H1 (cell line): ENCODE measurements at regions not wholly inside any gene's neighbourhood (a gene's known extent, or its start where the extent isn't known, plus 50 kb on each side); places are given as distances from the start of the nearest gene placed in this dataset.

Experiments used
- CTCF ChIA-PET: fragments of 300-600 bp; sonication (Branson Sonifier 250); formaldehyde crosslinking; loops from one replicate; lab custom pipeline; 2021; ENCODE audit not compliant: partially characterized antibody; lab: Charles Lee
- POLR2A ChIA-PET: fragments of 300-600 bp; sonication (Branson Sonifier 250); formaldehyde crosslinking; loops from one replicate; lab custom pipeline; 2021; ENCODE audit warnings: inconsistent platforms; ENCODE audit not compliant: partially characterized antibody; lab: Charles Lee
- DNase-seq, 2 experiments: peaks; one replicate each; pipeline versions ENCODE4 v3.0.0 to v3.0.0-alpha.2; 2010 to 2022; ENCODE audit warnings: low spot score in 2 of 2, low read depth in 1 of 2, mixed read lengths in 1 of 2
- FAIRE-seq: peaks from 2 replicates; lab custom pipeline; 2011; peaks lifted over from hg19 to GRCh38; lab: Jason Lieb, UNC
- H2AFZ ChIP-seq: 2 replicates; pipeline ENCODE4 v1.8.1; 2012; ENCODE audit warnings: low read length, inconsistent platforms
- H2AK5ac ChIP-seq: 2 replicates; pipeline ENCODE4 v1.6.1; 2013; ENCODE audit warnings: low read depth, low read length
- H2BK120ac ChIP-seq: replicated peaks from 2 replicates; pipeline ENCODE3; 2013; ENCODE audit warnings: low read depth, low read length, inconsistent platforms
- H2BK12ac ChIP-seq: 2 replicates; pipeline ENCODE4 v1.6.1; 2013; ENCODE audit warnings: low read depth, low read length
- H2BK15ac ChIP-seq: 2 replicates; pipeline ENCODE4 v1.6.1; 2013; ENCODE audit warnings: low read length
- H2BK20ac ChIP-seq: 2 replicates; pipeline ENCODE4 v1.6.1; 2013; ENCODE audit warnings: low read length
- H2BK5ac ChIP-seq: 2 replicates; pipeline ENCODE4 v1.6.1; 2013; ENCODE audit warnings: low read depth, low read length
- H3K14ac ChIP-seq: 2 replicates; pipeline ENCODE4 v1.6.1; 2013; ENCODE audit warnings: inconsistent platforms; ENCODE audit not compliant: insufficient read length
- H3K18ac ChIP-seq: 2 replicates; pipeline ENCODE4 v1.6.1; 2013; ENCODE audit warnings: low read length; ENCODE audit errors: extremely low read depth
- H3K23ac ChIP-seq: 2 replicates; pipeline ENCODE4 v1.6.1; 2013; ENCODE audit warnings: inconsistent platforms; ENCODE audit not compliant: insufficient read length
- H3K23me2 ChIP-seq: 2 replicates; pipeline ENCODE4 v1.6.1; 2013; ENCODE audit warnings: low read depth, low read length
- H3K27ac ChIP-seq: 2 replicates; pipeline ENCODE4 v1.6.1; 2011; ENCODE audit warnings: low read depth, low read length, inconsistent platforms
- H3K27me3 ChIP-seq, 4 experiments: replicated peaks in 1 of 4; 1 replicate in 1 of 4; 2 replicates in 3 of 4; pipeline versions ENCODE4 v1.6.1 to v1.8.1; 2011 to 2013; ENCODE audit warnings: low read length in 3 of 4, mild to moderate bottlenecking in 3 of 4, inconsistent platforms in 2 of 4, mixed read lengths in 2 of 4, moderate library complexity in 1 of 4; ENCODE audit not compliant: control insufficient read depth in 3 of 4, insufficient read depth in 3 of 4; ENCODE audit errors: extremely low read depth in 1 of 4
- H3K36me3 ChIP-seq, 4 experiments: 2 replicates each; pipeline versions ENCODE4 v1.6.1 to v1.8.1; 2011 to 2013; ENCODE audit warnings: mild to moderate bottlenecking in 4 of 4, low read length in 3 of 4, moderate library complexity in 2 of 4, control low read depth in 1 of 4, inconsistent platforms in 1 of 4; ENCODE audit not compliant: insufficient read depth in 4 of 4, control insufficient read depth in 2 of 4
- H3K4ac ChIP-seq: replicated peaks from 2 replicates; pipeline ENCODE3; 2013; ENCODE audit warnings: low read length, low read depth, mixed read lengths, inconsistent platforms; ENCODE audit not compliant: insufficient read length
- H3K4me1 ChIP-seq, 4 experiments: replicated peaks in 1 of 4; 1 replicate in 1 of 4; 2 replicates in 3 of 4; pipeline versions ENCODE4 v1.6.1 to v1.8.1; 2011 to 2013; ENCODE audit warnings: low read length in 3 of 4, inconsistent platforms in 2 of 4, mixed read lengths in 1 of 4; ENCODE audit not compliant: insufficient read depth in 4 of 4, control insufficient read depth in 3 of 4
- H3K4me2 ChIP-seq, 2 experiments: 2 replicates each; pipeline versions ENCODE4 v1.6.1 to v1.8.1; 2011 to 2013; ENCODE audit warnings: low read depth in 2 of 2, low read length in 2 of 2, control low read depth in 1 of 2, inconsistent platforms in 1 of 2, mild to moderate bottlenecking in 1 of 2; ENCODE audit not compliant: insufficient read depth in 1 of 2
- H3K4me3 ChIP-seq, 4 experiments: fragments of 200-600, 300-600 bp in 1 of 4; sonication (generic), shearing (Covaris generic), sonication (Bioruptor Twin) in 1 of 4; 2 replicates each; pipeline versions ENCODE4 v1.5.1 to v1.8.1; 2011 to 2016; ENCODE audit warnings: low read length in 4 of 4, low read depth in 3 of 4, control low read depth in 2 of 4, inconsistent platforms in 2 of 4, mild to moderate bottlenecking in 2 of 4, mixed read lengths in 1 of 4, moderate library complexity in 1 of 4; ENCODE audit not compliant: insufficient read depth in 2 of 4; ENCODE audit errors: extremely low read depth in 1 of 4
- H3K56ac ChIP-seq: replicated peaks from 2 replicates; pipeline ENCODE3; 2013; ENCODE audit warnings: low read depth, mild to moderate bottlenecking, mixed read lengths, low read length, inconsistent platforms; ENCODE audit not compliant: insufficient read length
- H3K79me1 ChIP-seq: 2 replicates; pipeline ENCODE4 v1.6.1; 2013; ENCODE audit warnings: low read depth, low read length, control low read depth
- H3K79me2 ChIP-seq, 2 experiments: 2 replicates each; pipeline versions ENCODE4 v1.6.1 to v1.8.1; 2012 to 2013; ENCODE audit warnings: low read length in 2 of 2, mild to moderate bottlenecking in 2 of 2, inconsistent platforms in 1 of 2; ENCODE audit not compliant: insufficient read depth in 2 of 2, control insufficient read depth in 1 of 2
- H3K9ac ChIP-seq, 4 experiments: replicated peaks in 1 of 4; 1 replicate in 1 of 4; 2 replicates in 3 of 4; pipeline versions ENCODE4 v1.6.1 to v1.8.1; 2011 to 2013; ENCODE audit warnings: low read depth in 3 of 4, low read length in 3 of 4, control low read depth in 2 of 4, mild to moderate bottlenecking in 2 of 4, moderate library complexity in 2 of 4, inconsistent platforms in 1 of 4; ENCODE audit errors: extremely low read depth in 1 of 4
- H3K9me3 ChIP-seq, 2 experiments: 2 replicates each; pipeline versions ENCODE4 v1.6.1 to v1.8.1; 2012 to 2013; ENCODE audit warnings: mild to moderate bottlenecking in 2 of 2, moderate library complexity in 2 of 2, control low read depth in 1 of 2, inconsistent platforms in 1 of 2, low read depth in 1 of 2, low read length in 1 of 2, mixed read lengths in 1 of 2; ENCODE audit not compliant: insufficient read depth in 2 of 2
- H4K20me1 ChIP-seq, 2 experiments: replicated peaks in 1 of 2; 2 replicates each; pipeline versions ENCODE3 to v1.8.1; 2011 to 2013; ENCODE audit warnings: inconsistent platforms in 2 of 2, low read length in 2 of 2, mild to moderate bottlenecking in 1 of 2; ENCODE audit not compliant: insufficient read depth in 2 of 2, control insufficient read depth in 1 of 2
- H4K5ac ChIP-seq: 2 replicates; pipeline ENCODE4 v1.6.1; 2013; ENCODE audit warnings: low read length, low read depth, mixed read lengths, inconsistent platforms; ENCODE audit not compliant: insufficient read length
- H4K8ac ChIP-seq: 2 replicates; pipeline ENCODE4 v1.8.0; 2013; ENCODE audit warnings: mild to moderate bottlenecking, moderate library complexity, low read length, inconsistent platforms; ENCODE audit not compliant: insufficient read depth; ENCODE audit errors: extremely low read depth
- H4K91ac ChIP-seq: replicated peaks from 2 replicates; pipeline ENCODE3; 2013; ENCODE audit warnings: low read length, mixed read lengths, inconsistent platforms; ENCODE audit not compliant: insufficient read length
- BRCA1 ChIP-seq: IDR thresholded peaks from 2 replicates; pipeline ENCODE4 v1.6.1; 2012; ENCODE audit warnings: low read depth, low read length, improper control_type of control experiment
- CBX5 ChIP-seq: fragments of 300-800, 300-1000 bp; sonication (generic); IDR thresholded peaks from 2 replicates; pipeline ENCODE4 v1.7.1; 2016; ENCODE audit warnings: antibody characterized with exemption, low read length, low read depth
- EP300 ChIP-seq, 2 experiments: IDR thresholded peaks; 1 replicate in 1 of 2; 2 replicates in 1 of 2; pipeline ENCODE4 v1.6.1; 2011 to 2012; ENCODE audit warnings: low read depth in 2 of 2, low read length in 2 of 2, mild to moderate bottlenecking in 2 of 2, borderline replicate concordance in 1 of 2, inconsistent platforms in 1 of 2, moderate library complexity in 1 of 2
- HDAC2 ChIP-seq, 2 experiments: fragments of 300-600 bp in 1 of 2; sonication (generic) in 1 of 2; IDR thresholded peaks; 2 replicates each; pipeline ENCODE4 v1.6.1; 2011 to 2012; ENCODE audit warnings: low read depth in 2 of 2, low read length in 2 of 2, mild to moderate bottlenecking in 2 of 2, moderate library complexity in 2 of 2, borderline replicate concordance in 1 of 2, inconsistent platforms in 1 of 2
- RXRA ChIP-seq: IDR thresholded peaks from 2 replicates; pipeline ENCODE4 v1.6.1; 2011; ENCODE audit warnings: low read depth, mild to moderate bottlenecking, low read length, moderate library complexity; ENCODE audit not compliant: insufficient read depth
- SAP30 ChIP-seq: fragments of 300-600 bp; sonication (generic); IDR thresholded peaks from 2 replicates; pipeline ENCODE4 v1.7.1; 2012; ENCODE audit warnings: low read length, moderate library complexity, mild to moderate bottlenecking, inconsistent platforms; ENCODE audit not compliant: insufficient read depth, insufficient replicate concordance
- SP1 ChIP-seq: IDR thresholded peaks from 2 replicates; pipeline ENCODE4 v1.6.1; 2011; ENCODE audit warnings: low read depth, low read length
- TEAD4 ChIP-seq: IDR thresholded peaks from 2 replicates; pipeline ENCODE4 v1.6.1; 2012; ENCODE audit warnings: low read depth, low read length, inconsistent platforms, mixed read lengths
- WGBS, 2 experiments: shearing (Covaris generic) in 1 of 2; methylation state at CpG; one replicate each; pipeline versions ENCODE4 v1.1.6 to v1.1.7; 2013 to 2015; ENCODE audit warnings: low lambda C conversion rate in 2 of 2, mixed read lengths in 2 of 2, inconsistent platforms in 1 of 2, low coverage in 1 of 2, missing lambda C conversion rate in 1 of 2; ENCODE audit not compliant: insufficient replicate concordance in 2 of 2, insufficient coverage in 1 of 2, insufficient read length in 1 of 2; ENCODE audit errors: extremely low coverage in 1 of 2, missing lambda C conversion rate in 1 of 2; 5-methylcytosine and 5-hydroxymethylcytosine counted together
- TF ChIP-seq, protein P1 (sequence below): IDR thresholded peaks from 2 replicates; pipeline ENCODE4 v1.6.1; 2012; ENCODE audit warnings: inconsistent platforms

DNA sequence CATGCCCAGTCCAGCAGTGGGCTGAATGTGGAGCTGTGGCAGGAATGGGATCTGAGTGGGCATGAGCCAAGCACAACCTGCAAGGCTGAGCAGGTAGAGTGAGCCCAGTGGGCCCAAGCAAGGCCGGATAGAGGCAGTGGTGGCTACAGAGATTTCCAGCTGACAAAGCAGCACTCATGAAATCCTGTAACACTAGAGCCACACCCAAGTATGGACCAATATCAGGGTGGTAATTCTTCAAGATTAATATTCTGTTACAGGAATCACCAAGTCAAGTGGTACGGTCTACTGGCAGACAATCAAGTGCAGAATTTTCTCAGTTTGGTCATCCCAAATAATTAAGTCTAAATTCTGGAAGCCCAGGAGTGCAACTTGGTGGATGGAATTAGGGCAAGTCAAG is 132.4 kb upstream of the ENPEP start:
- Histone ChIP-seq H3K4ac (no peak overlapping the region), H2BK15ac (no peak overlapping the region), H3K18ac (no peak overlapping the region), H3K4me2 (no peak overlapping the region), H2BK12ac (no peak overlapping the region), H3K14ac (no peak overlapping the region), H2BK20ac (no peak overlapping the region), H3K23me2 (no peaks in the 10 kb centered on the region; the same call in 1 of the 2 replicates), H2AFZ (no peak overlapping the region), H4K5ac (no peak overlapping the region), H4K20me1 (no peaks in the 10 kb centered on the region), H3K4me3 (no peak overlapping the region)
- 86% methylated on average over 2 of the region's 2 CpGs; no CpG with 5 or more reads in 1 of the 2 experiments for WGBS, 2 experiments
- POLR2A ChIA-PET: no interaction called here
- no peak for TF ChIP-seq CBX5
- no peak for TF ChIP-seq TEAD4
- TF ChIP-seq SP1: no peak
- no peak for TF ChIP-seq BRCA1
- TF ChIP-seq SAP30: no peak
- TF ChIP-seq EP300 (IDR thresholded peaks at IDR 0.05; ENCODE audit: borderline replicate concordance in 1 of 2, low read depth in 2 of 2, low read length in 2 of 2): no peak
- TF ChIP-seq, protein P1, sequence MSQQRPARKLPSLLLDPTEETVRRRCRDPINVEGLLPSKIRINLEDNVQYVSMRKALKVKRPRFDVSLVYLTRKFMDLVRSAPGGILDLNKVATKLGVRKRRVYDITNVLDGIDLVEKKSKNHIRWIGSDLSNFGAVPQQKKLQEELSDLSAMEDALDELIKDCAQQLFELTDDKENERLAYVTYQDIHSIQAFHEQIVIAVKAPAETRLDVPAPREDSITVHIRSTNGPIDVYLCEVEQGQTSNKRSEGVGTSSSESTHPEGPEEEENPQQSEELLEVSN: no peak
- no peak for TF ChIP-seq RXRA
- no peak for TF ChIP-seq HDAC2 (IDR thresholded peaks at IDR 0.05; ENCODE audit: borderline replicate concordance in 1 of 2, low read depth in 2 of 2, low read length in 2 of 2)
- TF ChIP-seq, all 59 proteins: peak for 0
- Histone ChIP-seq H3K79me2 (no peaks in the 10 kb centered on the region), H3K4me1 (peaks cover 0 to 2% (median under 1%) of the 10 kb centered on the region in 4 experiments; a peak in 1 of 7 replicates), H3K9me3 (no peaks in the 10 kb centered on the region), H4K91ac (no peak overlapping the region), H3K9ac (no peak overlapping the region), H3K23ac (no peak overlapping the region), H3K36me3 (no peaks in the 10 kb centered on the region), H3K27ac (no peak overlapping the region), H2AK5ac (no peak overlapping the region), H3K79me1 (no peaks in the 10 kb centered on the region), H2BK120ac (no peak overlapping the region), H3K56ac (no peak overlapping the region), H2BK5ac (no peak overlapping the region), H3K27me3 (no peaks in the 10 kb centered on the region), H4K8ac (no peak overlapping the region)
- FAIRE-seq: no peak
- CTCF ChIA-PET: interaction anchor here (0.6 to 13.8 kb wide), 30 partner anchors 10 to 349 kb away, joined by 3 to 497 read pairs (median 6); partner anchors contain the start of genes ELOVL6 and ENPEP
- no peak for DNase-seq
